Stimulated activated CD8-positive, alpha-beta memory T cell treated with anti-CD3 and anti-CD28 coated beads, Interleukin-7, amount 100 ng/mL, for 24 hours (primary cell): ENCODE measurements at regions not wholly inside any gene's neighbourhood (a gene's known extent, or its start where the extent isn't known, plus 50 kb on each side); places are given as distances from the start of the nearest gene placed in this dataset.
"Not testable (repeated sequence)": the region's sequence is repeated elsewhere in the genome, so short reads cannot be mapped to it uniquely, and the experiment has no call there.

Experiments used
- DNase-seq: peaks from one replicate; pipeline ENCODE4 v3.0.0-alpha.2; 2020; ENCODE audit warnings: low read depth

DNA sequence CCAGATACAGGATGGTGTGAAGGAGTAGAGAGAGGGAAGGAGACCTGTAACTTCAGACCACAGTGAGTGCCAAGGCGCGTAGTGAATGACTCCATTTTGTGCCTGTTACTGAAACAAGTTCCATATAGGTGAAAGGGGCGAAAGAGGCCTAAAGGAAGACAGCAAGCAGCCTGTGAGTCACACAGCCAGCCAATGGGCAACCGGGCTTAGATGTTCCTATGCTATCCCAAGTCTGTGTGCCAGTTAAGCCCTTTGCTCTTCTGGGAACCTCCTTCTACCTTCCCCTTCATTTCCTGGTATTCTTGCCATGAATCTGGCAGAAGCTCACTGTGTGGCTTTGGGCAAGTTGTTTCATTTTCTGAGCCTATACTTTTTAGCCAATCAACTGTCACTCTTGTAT is 161.8 kb upstream of the LDB2 start:
- DNase-seq, result no peak

GRCh38 chr4:17058916-17059741 is 160.7 kb upstream of the LDB2 start:
- DNase-seq, result no peak

DNA sequence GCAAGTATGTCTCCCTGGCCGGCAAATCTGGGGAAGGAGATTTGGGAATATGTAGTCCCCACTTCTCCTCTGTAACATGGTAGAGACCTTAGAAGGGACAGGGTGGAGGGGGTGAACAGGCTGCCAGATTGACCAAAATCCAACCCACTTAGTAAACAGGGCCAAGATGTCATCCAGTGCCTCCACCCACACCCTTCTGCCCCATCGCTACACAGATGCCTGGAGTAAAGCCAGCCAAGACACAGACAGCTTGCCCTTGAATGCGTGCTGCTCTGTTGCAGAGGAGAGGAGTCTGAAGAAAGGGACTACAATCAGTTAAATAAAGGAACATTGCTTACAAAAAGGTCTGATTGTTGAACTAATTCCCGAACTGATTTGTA is 160.1 kb upstream of the LDB2 start:
- no peak for DNase-seq

- no peak for DNase-seq
These were observed 158.6 kb upstream of the LDB2 start for GRCh38 chr4:17057035-17057434.

DNA sequence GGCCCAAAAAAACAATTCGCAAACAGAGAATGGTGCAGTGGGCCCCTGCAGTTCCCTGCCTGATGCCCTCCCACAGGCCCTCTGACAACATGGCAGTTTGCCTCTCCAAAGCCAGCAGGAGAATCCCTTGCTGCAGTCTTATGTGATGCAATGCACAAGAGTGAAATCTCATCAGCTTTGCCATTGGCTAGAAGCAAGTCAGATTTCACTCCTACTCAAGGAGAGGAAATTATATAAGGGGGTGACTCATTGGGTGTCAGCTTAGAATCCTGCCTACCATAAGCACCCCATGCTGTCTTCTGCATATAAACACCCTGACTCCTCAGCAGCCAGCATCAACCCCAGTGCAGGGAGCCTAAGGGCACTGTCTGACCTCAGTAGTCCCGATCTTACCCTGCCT is 157.3 kb upstream of the LDB2 start:
- no peak for DNase-seq

DNA sequence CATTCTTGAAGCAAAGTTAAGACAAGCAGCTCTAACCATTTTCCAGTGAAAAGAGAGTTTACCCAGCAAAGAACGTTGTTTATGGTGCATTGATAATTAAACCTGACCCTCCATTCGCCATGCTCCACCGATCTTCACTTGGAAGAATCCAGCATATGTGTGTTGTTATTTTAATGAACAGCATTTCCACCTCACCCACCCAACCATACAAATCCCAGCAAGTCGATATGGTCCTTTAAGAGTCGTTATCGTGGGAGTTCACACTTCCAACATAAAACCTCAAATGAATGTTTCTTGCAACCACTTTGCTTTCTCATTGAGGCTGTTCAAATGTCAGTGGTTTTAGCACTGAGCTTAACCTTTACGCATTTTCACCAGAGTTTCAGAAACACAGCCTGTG is 147.4 kb upstream of the LDB2 start:
- no peak for DNase-seq

- DNase-seq, result no peak
These were observed 140.2 kb upstream of the LDB2 start for GRCh38 chr4:17038510-17039176.

GRCh38 chr4:17033768-17034181 is 135.3 kb upstream of the LDB2 start:
- DNase-seq, result no peak

GRCh38 chr4:17033025-17033767 is 134.8 kb upstream of the LDB2 start:
- DNase-seq, result no peak

DNA sequence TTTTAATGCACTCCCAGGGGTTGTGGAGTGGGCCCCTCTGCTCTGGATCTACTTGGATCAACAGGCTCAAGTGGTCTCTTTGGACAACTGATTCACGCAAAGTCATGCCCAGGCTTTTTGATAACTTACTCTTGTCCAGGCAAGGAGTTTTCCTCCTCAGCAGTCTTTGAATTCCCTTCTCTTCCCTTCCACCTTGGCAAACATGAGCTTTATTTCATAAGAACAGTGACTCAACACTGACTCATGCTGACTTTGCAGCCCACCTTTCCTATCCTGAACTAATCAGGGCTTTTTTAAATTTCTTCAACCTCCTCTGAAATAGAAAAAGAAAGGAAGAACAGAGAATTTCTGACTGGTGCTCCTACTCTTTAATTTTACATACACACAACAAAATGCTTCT is 132.1 kb upstream of the LDB2 start:
- DNase-seq, result no peak

- DNase-seq, result no peak
These were observed 131.5 kb upstream of the LDB2 start for GRCh38 chr4:17029964-17030363.

DNA sequence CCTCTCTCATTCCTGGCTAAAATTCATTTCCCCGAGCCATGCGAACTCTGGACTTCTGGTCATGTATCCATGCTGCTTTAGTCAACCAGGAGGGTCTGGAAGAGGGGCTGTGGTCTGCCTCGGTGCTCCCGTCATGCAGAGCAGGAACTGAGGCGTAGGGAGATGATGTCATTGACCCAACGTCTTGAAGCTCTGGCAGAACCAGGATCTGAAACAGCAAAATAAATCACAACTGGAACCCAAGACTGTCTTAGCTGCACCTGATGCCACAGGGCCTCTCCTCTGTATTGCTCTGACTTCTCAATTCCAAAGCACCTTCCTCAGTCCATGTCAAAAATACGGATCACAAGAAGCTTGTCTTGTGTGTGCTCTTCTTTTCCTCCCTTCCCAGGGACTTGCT is 131.0 kb upstream of the LDB2 start:
- DNase-seq, result no peak

DNA sequence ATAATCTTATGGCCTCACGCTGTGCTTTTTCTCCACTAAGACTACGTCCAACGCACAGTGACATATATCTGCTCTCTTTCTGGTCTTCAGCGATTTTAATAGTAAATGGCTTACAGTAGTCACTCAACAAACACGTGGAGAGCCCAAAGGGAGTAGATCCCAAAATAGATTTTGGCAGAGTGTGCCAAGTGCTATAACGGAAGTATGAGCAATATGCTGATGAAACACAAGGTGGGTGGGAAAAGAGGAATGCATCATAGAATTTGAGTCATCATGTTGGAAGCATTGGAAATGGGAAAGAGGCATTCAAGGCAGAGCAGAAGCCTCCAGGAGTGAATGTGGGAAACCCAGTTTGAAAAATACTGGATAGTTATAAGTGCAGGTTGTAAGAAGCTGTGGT is 129.1 kb upstream of the LDB2 start:
- DNase-seq, result no peak

GRCh38 chr4:17024425-17024824 is 126.0 kb upstream of the LDB2 start:
- no peak for DNase-seq

DNA sequence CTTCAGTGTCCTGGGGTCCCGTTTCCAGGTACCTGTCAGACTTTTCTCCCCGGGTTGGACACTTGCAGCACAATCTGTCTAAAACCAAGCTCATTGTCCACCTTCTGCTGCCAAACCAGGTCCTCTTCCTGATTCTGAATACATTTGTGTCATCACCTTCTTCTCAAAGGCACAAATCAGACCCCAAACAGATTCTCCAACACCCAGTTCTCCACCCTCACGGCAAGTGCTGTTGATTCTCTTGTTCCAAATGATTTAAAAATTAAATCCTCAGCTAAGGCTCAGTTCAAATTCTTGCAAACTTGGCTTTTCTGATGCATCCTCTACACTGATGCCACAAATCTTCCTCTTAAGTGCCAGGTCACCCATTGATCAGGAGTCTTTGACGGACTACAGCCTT is 122.5 kb upstream of the LDB2 start:
- DNase-seq, result no peak

DNA sequence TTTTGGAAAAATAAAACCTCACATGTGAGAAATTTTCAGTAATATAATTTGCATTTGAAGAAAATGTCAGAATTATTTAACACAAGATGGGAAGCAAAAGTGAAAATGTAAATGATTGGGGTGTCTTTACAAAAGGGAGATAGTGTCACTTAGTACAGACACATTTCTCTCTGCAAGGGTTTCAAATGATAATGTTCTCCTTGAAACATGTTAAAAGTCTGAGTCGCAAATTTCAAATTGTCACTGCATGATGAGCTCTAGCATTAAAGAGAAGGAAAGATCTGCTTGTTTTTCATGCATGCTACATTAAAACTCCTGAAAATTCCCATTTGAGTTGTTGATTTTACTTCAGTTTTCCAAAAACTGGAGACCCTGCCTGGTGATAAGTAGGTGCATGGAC is 122.0 kb upstream of the LDB2 start:
- no peak for DNase-seq

DNA sequence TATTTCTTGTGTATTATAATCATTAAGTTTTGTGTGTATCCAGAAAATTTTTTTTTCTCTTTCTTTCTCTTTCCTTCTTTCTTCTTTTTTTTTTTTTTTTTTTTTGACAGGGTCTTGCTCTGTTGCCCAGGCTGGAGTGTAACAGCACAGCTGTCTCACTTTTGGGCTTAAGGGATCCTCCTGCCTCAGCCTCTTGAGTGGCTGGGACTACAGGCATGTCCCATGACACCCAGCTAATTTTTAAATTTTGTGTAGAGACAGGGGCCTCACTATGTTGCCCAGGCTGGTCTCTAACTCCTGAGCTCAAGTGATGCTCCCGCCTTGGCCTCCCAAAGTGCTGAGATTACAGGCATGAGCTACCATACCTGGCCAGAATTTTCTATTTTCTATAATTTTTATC is 120.2 kb upstream of the LDB2 start:
- DNase-seq, result not testable (repeated sequence)

DNA sequence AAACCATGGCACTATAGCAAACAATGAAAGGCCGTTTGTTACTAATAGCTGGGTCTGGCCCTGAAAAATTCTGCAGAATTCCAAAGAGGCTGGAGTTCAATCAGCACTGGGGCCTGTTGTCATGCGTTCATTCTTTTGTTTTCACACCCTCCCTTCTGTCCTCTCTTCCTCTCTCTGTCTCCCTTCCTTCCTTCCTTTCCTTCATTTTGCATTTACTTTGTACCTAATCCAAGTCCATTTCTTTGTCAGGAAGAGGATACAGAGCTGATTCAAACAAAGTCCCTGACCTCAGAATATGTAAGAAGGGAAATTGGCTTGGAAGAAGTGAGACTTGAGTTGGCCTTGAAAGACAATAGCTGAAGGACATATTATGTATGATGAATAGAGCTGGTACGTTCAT is 119.6 kb upstream of the LDB2 start:
- no peak for DNase-seq

- DNase-seq, result no peak
These were observed 115.0 kb upstream of the LDB2 start for GRCh38 chr4:17013382-17014006.

- DNase-seq, result no peak
These were observed 114.0 kb upstream of the LDB2 start for GRCh38 chr4:17012451-17012850.

GRCh38 chr4:17010426-17011087 is 112.1 kb upstream of the LDB2 start:
- DNase-seq, result no peak

DNA sequence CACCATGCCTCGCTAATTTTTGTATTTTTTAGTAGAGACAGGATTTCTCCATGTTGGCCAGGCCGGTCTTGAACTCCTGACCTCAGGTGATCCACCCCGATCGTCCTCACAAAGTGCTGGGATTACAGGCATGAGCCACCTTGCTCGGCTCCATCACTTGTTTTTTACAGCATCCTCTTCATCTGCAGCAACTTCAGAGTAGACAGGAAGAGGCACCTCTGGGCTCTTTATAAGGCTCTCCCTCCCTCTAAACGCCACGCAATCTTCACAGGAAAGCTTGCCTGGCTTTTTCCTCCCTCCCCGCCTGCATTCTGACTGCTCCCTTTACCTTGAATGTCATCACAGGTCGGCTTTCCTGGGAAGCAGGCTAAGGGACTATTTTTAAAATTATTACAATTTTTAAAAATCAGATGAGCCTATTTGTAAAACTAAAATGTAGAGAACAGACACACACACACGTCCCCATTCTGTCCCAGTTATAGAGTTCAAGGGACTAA is 111.5 kb upstream of the LDB2 start:
- DNase-seq, result no peak
